ENCODE measurements at regions not wholly inside any gene's neighbourhood (a gene's known extent, or its start where the extent isn't known, plus 50 kb on each side); places are given as distances from the start of the nearest gene placed in this dataset.

- Histone ChIP-seq H3K36me3 (replicated peaks in 1 of 2; ENCODE audit: control insufficient read depth in 1 of 2, insufficient read depth in 2 of 2, low read length in 2 of 2) (no peaks in the 10 kb centered on the region), H2AFZ (ENCODE audit: insufficient read depth, low read depth, low read length, poor library complexity, severe bottlenecking) (no peak overlapping the region), H4K20me1 (ENCODE audit: insufficient read depth, low read length) (no peaks in the 10 kb centered on the region), H3K9ac (ENCODE audit: insufficient read depth, low read length, poor library complexity, severe bottlenecking) (no peak overlapping the region), H3K79me2 (ENCODE audit: insufficient read depth, low read length) (no peaks in the 10 kb centered on the region), H3K4me2 (replicated peaks; ENCODE audit: extremely low read depth, low read length, poor library complexity, severe bottlenecking) (no peak overlapping the region), H3K27ac (ENCODE audit: low read depth in 1 of 2, low read length in 2 of 2) (no peak overlapping the region), H3K9me3 (replicated peaks in 1 of 2; ENCODE audit: control insufficient read depth in 1 of 2, insufficient read depth in 1 of 2, low read length in 2 of 2) (no peaks in the 10 kb centered on the region), H3K4me1 (ENCODE audit: control insufficient read depth in 1 of 2, insufficient read depth in 2 of 2, low read length in 2 of 2) (no peaks in the 10 kb centered on the region), H3K27me3 (ENCODE audit: control insufficient read depth in 2 of 2, insufficient read depth in 2 of 2, low read length in 2 of 2) (no peaks in the 10 kb centered on the region), H3K4me3 (replicated peaks in 1 of 3; ENCODE audit: low read depth in 2 of 3, low read length in 3 of 3) (no peak overlapping the region)
- H3K4me1 Mint-ChIP-seq, result no peaks in the 10 kb centered on the region
- no peak overlapping the region for H3K4me3 Mint-ChIP-seq
- peaks cover 0 to 4% (median 0%) of the 10 kb centered on the region in 7 donors for H3K9me3 Mint-ChIP-seq
- TF ChIP-seq CTCF (IDR thresholded peaks at IDR 0.05), result no peak
- no CpG with 5 or more reads among the region's 1 CpG for WGBS (ENCODE audit: insufficient coverage)
- DNase-seq, result no peak
- no peak overlapping the region for H3K27ac Mint-ChIP-seq
- intact Hi-C loops (cut with micrococcal nuclease), result no loop called here
- peaks cover 0 to 2% (median 0%) of the 10 kb centered on the region in 3 donors for H3K27me3 Mint-ChIP-seq (ENCODE audit: low read depth in 3 of 3)
- no peaks in the 10 kb centered on the region for H3K36me3 Mint-ChIP-seq
These were observed 915.9 kb downstream of the SLC6A15 start for GRCh38 chr12:83996671-83997070.

GRCh38 chr12:83985084-83985483 lies 927.5 kb downstream of the SLC6A15 start:
- Histone ChIP-seq H3K4me3 (replicated peaks in 1 of 3; ENCODE audit: low read depth in 2 of 3, low read length in 3 of 3) (no peak overlapping the region), H4K20me1 (ENCODE audit: insufficient read depth, low read length) (no peaks in the 10 kb centered on the region), H3K79me2 (ENCODE audit: insufficient read depth, low read length) (no peaks in the 10 kb centered on the region), H3K9me3 (replicated peaks in 1 of 2; ENCODE audit: control insufficient read depth in 1 of 2, insufficient read depth in 1 of 2, low read length in 2 of 2) (no peaks in the 10 kb centered on the region), H3K27ac (ENCODE audit: low read depth in 1 of 2, low read length in 2 of 2) (no peak overlapping the region), H3K9ac (ENCODE audit: insufficient read depth, low read length, poor library complexity, severe bottlenecking) (no peak overlapping the region), H3K27me3 (ENCODE audit: control insufficient read depth in 2 of 2, insufficient read depth in 2 of 2, low read length in 2 of 2) (no peaks in the 10 kb centered on the region), H2AFZ (ENCODE audit: insufficient read depth, low read depth, low read length, poor library complexity, severe bottlenecking) (no peak overlapping the region), H3K36me3 (replicated peaks in 1 of 2; ENCODE audit: control insufficient read depth in 1 of 2, insufficient read depth in 2 of 2, low read length in 2 of 2) (no peaks in the 10 kb centered on the region), H3K4me1 (ENCODE audit: control insufficient read depth in 1 of 2, insufficient read depth in 2 of 2, low read length in 2 of 2) (no peaks in the 10 kb centered on the region), H3K4me2 (replicated peaks; ENCODE audit: extremely low read depth, low read length, poor library complexity, severe bottlenecking) (no peak overlapping the region)
- Mint-ChIP-seq H3K4me1 (no peaks in the 10 kb centered on the region), H3K36me3 (no peaks in the 10 kb centered on the region), H3K27me3 (ENCODE audit: low read depth in 3 of 3) (no peaks in the 10 kb centered on the region), H3K27ac (no peak overlapping the region), H3K4me3 (no peak overlapping the region), H3K9me3 (peaks cover 0 to 4% (median 0%) of the 10 kb centered on the region in 7 donors)
- no peak for DNase-seq
- WGBS (ENCODE audit: insufficient coverage), result no CpG with 5 or more reads among the region's 2 CpGs
- TF ChIP-seq CTCF (IDR thresholded peaks at IDR 0.05), result no peak
- intact Hi-C loops (cut with micrococcal nuclease), result no loop called here

All from CD14-positive monocyte (primary cell).